GM18511 (cell line): ENCODE measurements at regions not wholly inside any gene's neighbourhood (a gene's known extent, or its start where the extent isn't known, plus 50 kb on each side); places are given as distances from the start of the nearest gene placed in this dataset.

Source experiments
- ATAC-seq: cut with Tn5 transposase; IDR thresholded peaks from one replicate; pipeline ENCODE4 v1.9.1; 2021; ENCODE audit warnings: mild to moderate bottlenecking, moderate library complexity; ENCODE audit not compliant: unreplicated experiment

DNA sequence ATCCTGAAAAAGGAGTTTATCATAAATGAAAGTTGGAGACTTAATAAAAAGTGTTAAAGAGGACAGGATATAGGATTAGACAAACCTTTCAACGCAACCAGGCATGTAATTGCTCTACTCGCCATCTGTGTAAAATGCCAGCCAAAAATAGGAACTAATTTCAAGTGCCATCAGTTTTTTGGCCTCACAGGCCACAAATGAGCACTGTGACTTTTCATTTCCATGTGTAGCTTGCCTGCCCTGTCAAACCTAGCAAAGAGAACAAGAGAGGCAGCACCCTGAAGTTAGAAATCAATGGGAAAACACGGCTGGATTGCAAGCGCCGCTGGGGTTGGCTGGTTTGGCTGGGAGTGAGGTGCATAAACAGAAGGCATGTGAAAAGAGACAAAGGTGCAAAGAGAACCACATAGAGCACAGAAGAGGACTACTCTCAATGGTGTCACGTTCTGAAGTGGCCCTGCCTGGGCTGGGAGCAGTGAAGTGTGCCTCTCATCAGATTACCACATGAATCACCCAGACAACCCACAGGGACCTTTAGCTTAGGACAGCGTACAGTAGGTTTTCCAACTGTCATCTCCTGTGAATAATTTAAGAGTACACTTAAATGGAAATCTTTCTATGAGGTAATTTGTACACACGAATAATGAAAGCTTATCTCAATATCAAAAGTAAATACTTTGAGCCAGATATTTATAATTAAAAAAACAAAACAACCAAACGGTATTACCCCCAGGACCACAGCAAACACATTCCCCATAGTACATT, 78.0 kb upstream of the NHSL1 start:
- peak; percentile 64 for ATAC-seq

GRCh38 chr6:138580040-138580439, 80.7 kb upstream of the NHSL1 start:
- no peak for ATAC-seq

GRCh38 chr6:138580801-138581200, 81.5 kb upstream of the NHSL1 start:
- no peak for ATAC-seq

DNA sequence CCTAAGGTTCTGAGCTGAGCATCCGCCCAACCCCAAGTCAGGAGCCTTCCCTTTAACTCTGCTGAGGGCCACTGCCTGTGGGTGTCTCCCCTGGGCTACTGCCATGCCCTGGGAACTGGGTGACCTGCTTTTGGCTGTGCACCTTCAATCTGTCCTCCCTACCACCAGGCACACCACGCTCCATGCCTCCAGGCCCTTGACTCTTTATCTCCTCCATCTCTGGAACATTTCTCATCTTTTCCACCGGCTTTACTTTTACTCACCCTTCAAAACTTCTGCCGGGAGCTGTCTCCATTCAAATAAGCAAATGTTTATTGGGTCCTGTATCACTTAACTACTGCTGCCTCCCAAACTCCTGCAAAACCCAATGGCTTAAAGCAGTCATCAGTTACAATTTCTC, 83.3 kb upstream of the NHSL1 start:
- no peak for ATAC-seq

GRCh38 chr6:138586638-138587037, 87.3 kb upstream of the NHSL1 start:
- ATAC-seq, result peak; percentile 53

DNA sequence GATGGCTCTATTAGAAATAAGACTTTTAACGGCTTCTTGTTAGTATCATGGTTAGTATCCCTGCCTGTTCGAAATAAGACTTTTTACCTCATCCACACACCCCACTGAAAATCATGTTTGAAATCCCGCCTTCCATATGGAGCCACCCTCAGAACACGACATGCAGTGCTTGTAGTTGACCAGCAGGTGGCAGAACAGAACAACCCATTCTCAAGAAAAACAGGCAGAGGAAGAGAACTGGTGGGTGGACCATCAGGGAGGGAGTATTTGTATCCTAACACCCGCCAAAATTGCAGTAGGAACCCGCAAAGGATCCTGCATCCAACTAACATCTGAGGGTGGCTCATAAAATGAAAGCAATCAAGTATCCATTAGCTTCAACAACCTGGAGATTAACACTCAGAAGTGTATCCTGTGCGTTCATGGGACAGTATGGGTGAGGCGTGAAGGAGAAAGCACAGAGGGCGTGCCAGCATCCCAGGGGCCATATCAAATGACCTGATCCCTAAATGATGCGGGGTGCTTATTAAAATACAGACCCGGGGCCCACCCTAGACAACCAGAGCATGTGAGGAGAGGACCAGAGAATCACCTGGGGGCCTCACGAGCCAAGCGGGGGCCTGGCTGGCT, 89.6 kb upstream of the NHSL1 start:
- ATAC-seq, result no peak

GRCh38 chr6:138590796-138591709, 91.8 kb upstream of the NHSL1 start:
- ATAC-seq, result no peak

GRCh38 chr6:138592749-138593123, 93.4 kb upstream of the NHSL1 start:
- peak; percentile 77 for ATAC-seq

- peak; percentile 83 for ATAC-seq
Observed at GRCh38 chr6:138593124-138593877, 94.0 kb upstream of the NHSL1 start.

- no peak for ATAC-seq
Observed at GRCh38 chr6:138593909-138594757, 94.8 kb upstream of the NHSL1 start.

GRCh38 chr6:138594758-138595140, 95.5 kb upstream of the NHSL1 start:
- ATAC-seq, result no peak

DNA sequence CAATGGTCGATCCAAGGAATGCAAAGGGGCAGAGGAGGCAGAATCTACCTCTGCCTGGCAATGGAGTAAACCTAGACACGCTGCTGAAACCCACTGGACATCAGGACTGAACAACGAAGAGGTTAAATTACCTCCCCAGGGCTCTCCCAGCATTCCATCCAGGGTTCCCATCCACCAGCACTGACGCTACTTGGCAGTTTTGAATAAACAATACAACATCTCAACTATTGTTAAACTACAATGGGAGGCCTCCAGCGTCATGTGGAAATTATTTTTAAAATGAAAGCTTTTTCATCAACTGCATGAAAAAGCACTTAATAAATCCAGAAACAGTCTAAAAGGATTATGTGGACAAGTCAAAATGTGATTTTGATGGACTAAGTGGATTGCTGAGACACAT, 96.8 kb upstream of the NHSL1 start:
- ATAC-seq, result no peak

DNA sequence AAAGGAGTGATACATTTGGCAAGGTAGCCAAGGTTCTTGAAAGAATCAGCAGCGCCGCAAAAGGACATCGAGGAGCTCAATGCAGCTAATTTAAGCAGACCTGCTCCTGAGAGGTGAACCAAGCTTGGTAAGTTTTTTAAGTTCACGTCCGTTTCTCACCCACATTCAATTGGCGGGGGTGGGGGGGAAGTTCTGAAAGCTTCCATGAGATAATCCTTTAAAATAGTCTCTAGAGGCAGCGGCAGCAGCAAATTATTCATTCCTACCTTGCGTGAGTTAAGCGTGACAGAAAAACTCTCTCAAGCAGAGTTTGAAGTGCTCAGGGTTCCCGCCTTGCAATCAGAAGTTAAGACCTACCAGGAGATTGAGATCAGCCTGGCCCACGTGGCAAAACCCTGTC, 97.3 kb upstream of the NHSL1 start:
- no peak for ATAC-seq

- ATAC-seq, result no peak
Observed at GRCh38 chr6:138597336-138597735, 98.0 kb upstream of the NHSL1 start.

GRCh38 chr6:138598562-138599173, 99.4 kb upstream of the NHSL1 start:
- no peak for ATAC-seq

DNA sequence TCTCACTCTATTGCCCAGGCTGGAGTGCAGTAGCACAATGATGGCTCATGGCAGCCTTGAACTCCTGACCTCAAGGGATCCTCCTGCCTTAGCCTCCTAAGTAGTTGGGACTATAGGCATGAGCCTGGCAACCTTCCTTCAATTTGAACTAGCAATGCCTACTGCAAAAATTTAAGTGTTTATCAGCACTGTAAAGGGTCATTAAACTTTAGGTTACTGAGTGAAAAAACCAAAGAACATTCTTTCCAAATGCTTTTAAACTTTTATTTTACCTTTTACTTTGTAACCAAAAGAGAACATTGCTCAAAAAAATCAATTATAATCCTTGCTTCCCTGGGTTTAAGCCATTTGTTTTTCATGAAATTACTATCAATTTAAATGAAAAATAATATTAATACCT, 101.0 kb upstream of the NHSL1 start:
- no peak for ATAC-seq

DNA sequence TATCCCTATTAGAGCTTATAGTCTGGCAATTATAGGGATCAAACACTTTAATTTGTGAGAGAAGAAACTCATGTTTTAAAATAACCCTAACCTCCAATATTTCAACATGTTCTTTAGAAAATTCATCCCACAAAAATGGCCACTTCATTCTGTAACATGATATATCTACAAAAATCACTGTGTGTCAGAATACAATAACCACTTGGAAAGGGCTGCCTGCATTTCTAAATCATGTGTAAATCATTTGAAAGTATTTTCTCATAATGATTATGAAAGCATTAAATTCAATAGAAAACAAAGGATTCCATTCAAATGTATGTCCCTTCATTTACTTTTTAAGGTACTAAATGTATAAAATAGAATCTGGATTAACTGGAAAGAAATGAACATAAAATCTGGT, 101.4 kb upstream of the NHSL1 start:
- ATAC-seq, result no peak

DNA sequence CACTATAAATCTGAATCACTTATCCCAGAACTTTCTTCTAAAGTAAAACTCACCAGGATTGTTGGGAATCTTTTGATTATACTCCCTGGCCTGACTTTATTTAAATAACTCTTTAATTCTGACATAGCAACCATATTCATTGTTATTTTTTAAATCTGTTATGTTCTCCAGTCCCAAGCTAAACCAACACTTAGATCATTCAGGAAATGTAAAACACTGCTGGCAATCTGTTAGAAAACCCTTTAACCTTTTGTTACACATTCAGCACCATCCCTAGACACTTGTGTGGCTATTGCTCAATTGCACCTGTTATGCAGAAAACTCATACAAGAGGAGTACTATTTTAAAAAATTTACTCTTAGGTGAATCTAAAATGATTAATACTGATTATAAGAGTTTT, 101.8 kb upstream of the NHSL1 start:
- ATAC-seq, result no peak

DNA sequence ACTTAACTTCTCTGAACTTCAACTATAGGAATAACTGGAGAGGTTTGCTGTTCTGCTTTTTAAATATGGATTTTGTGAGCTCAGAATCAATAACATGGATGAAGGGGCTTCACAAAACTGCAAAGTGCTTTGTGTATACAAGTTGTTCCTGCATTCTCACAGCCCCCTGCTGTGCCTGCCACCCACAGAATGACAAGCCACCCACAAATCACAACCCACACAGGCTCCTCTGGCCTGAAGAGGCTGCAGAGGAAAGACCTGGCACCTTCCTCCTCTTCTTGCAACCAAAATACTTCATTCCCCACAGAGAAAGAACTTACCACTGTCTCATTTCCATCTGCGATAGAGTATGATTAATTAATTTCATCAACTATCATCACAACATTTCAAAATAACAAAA, 106.7 kb upstream of the NHSL1 start:
- ATAC-seq, result no peak
